H1 (cell line): ENCODE measurements at regions not wholly inside any gene's neighbourhood (a gene's known extent, or its start where the extent isn't known, plus 50 kb on each side); places are given as distances from the start of the nearest gene placed in this dataset.

Experiments
- HDAC2 ChIP-seq, 2 experiments: fragments of 300-600 bp in 1 of 2; sonication (generic) in 1 of 2; IDR thresholded peaks; 2 replicates each; pipeline ENCODE4 v1.6.1; 2011 to 2012; ENCODE audit warnings: low read depth in 2 of 2, low read length in 2 of 2, mild to moderate bottlenecking in 2 of 2, moderate library complexity in 2 of 2, borderline replicate concordance in 1 of 2, inconsistent platforms in 1 of 2
- HDAC6 ChIP-seq: IDR thresholded peaks from one replicate; pipeline ENCODE4 v1.7.1; 2012; ENCODE audit warnings: low read depth, mild to moderate bottlenecking, inconsistent platforms, low read length, moderate library complexity
- RNF2 ChIP-seq: fragments of 200-900, 300-1000 bp; sonication (generic); IDR thresholded peaks from 2 replicates; pipeline ENCODE4 v1.7.1; 2016; ENCODE audit warnings: borderline replicate concordance, low read depth, mild to moderate bottlenecking, antibody characterized with exemption, low read length; ENCODE audit not compliant: poor library complexity, severe bottlenecking; ENCODE audit errors: missing control alignments
- RXRA ChIP-seq: IDR thresholded peaks from 2 replicates; pipeline ENCODE4 v1.6.1; 2011; ENCODE audit warnings: low read depth, mild to moderate bottlenecking, low read length, moderate library complexity; ENCODE audit not compliant: insufficient read depth
- TAF1 ChIP-seq: IDR thresholded peaks from 2 replicates; pipeline ENCODE4 v1.6.1; 2011; ENCODE audit warnings: mild to moderate bottlenecking, low read depth, low read length

DNA sequence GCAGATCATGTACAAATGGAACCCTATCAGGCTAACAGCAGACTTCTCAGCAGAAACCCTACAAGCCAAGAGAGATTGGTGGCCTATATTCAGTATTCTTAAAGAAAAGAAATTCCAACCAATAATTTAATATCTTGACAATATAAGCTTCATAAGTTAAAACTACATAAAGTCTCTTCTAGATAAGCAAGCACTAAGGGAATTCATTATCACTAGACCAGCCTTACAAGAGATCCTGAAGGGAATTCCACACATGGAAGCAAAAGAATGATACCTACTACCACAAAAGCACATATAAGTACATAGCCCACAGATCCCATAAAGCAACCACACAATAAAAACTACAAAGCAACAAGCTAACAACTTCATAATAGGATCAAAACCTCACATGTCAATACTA, 60.4 kb upstream of the SCAF11 start (continued):
- TF ChIP-seq RNF2 (no peak), TAF1 (no peak), RXRA (no peak), HDAC2 (IDR thresholded peaks at IDR 0.05; ENCODE audit: borderline replicate concordance in 1 of 2, low read depth in 2 of 2, low read length in 2 of 2) (no peak), HDAC6 (no peak)
